ENCODE measurements at regions not wholly inside any gene's neighbourhood (a gene's known extent, or its start where the extent isn't known, plus 50 kb on each side); places are given as distances from the start of the nearest gene placed in this dataset.

GRCh38 chr12:124425667-124426066 lies 130.8 kb downstream of the RFLNA start:
- Histone ChIP-seq H3K4me3 (ENCODE audit: low read depth, low read length, poor library complexity, severe bottlenecking) (no peak overlapping the region), H3K9me2 (ENCODE audit: low read depth, low read length) (no peaks in the 10 kb centered on the region), H3K36me3 (ENCODE audit: insufficient read depth, low read length) (peaks cover 7% of the 10 kb centered on the region; the same call in 1 of the 2 replicates), H3K27me3 (ENCODE audit: insufficient read depth, low read length) (no peaks in the 10 kb centered on the region), H3F3A (ENCODE audit: insufficient read depth, low read length) (no peaks in the 10 kb centered on the region), H4K20me1 (ENCODE audit: insufficient read depth, low read length) (no peaks in the 10 kb centered on the region), H3K4me2 (ENCODE audit: low read length) (no peak overlapping the region), H3K9ac (ENCODE audit: low read length) (no peak overlapping the region), H3K27ac (ENCODE audit: low read depth, low read length, poor library complexity, severe bottlenecking) (no peak overlapping the region), H3K9me3 (ENCODE audit: low read length) (no peaks in the 10 kb centered on the region), H3K79me2 (ENCODE audit: insufficient read depth, low read length) (no peaks in the 10 kb centered on the region), H3K4me1 (ENCODE audit: insufficient read depth, low read length, severe bottlenecking) (no peaks in the 10 kb centered on the region), H2AFZ (ENCODE audit: low read length) (no peak overlapping the region)
- TF ChIP-seq EZH2 (IDR thresholded peaks at IDR 0.05; ENCODE audit: borderline replicate concordance, low read length) = no peak

- Histone ChIP-seq H3K9me2 (ENCODE audit: low read depth, low read length) (no peaks in the 10 kb centered on the region), H3K36me3 (ENCODE audit: insufficient read depth, low read length) (peaks cover 6% of the 10 kb centered on the region; the same call in 1 of the 2 replicates), H3F3A (ENCODE audit: insufficient read depth, low read length) (no peaks in the 10 kb centered on the region), H3K9me3 (ENCODE audit: low read length) (no peaks in the 10 kb centered on the region), H3K4me2 (ENCODE audit: low read length) (no peak overlapping the region), H3K9ac (ENCODE audit: low read length) (no peak overlapping the region), H4K20me1 (ENCODE audit: insufficient read depth, low read length) (no peaks in the 10 kb centered on the region), H3K27ac (ENCODE audit: low read depth, low read length, poor library complexity, severe bottlenecking) (no peak overlapping the region), H3K27me3 (ENCODE audit: insufficient read depth, low read length) (no peaks in the 10 kb centered on the region), H3K4me3 (ENCODE audit: low read depth, low read length, poor library complexity, severe bottlenecking) (no peak overlapping the region), H2AFZ (ENCODE audit: low read length) (no peak overlapping the region), H3K4me1 (ENCODE audit: insufficient read depth, low read length, severe bottlenecking) (no peaks in the 10 kb centered on the region), H3K79me2 (ENCODE audit: insufficient read depth, low read length) (no peaks in the 10 kb centered on the region)
- TF ChIP-seq EZH2 (IDR thresholded peaks at IDR 0.05; ENCODE audit: borderline replicate concordance, low read length) = no peak
- TF ChIP-seq, protein P1, sequence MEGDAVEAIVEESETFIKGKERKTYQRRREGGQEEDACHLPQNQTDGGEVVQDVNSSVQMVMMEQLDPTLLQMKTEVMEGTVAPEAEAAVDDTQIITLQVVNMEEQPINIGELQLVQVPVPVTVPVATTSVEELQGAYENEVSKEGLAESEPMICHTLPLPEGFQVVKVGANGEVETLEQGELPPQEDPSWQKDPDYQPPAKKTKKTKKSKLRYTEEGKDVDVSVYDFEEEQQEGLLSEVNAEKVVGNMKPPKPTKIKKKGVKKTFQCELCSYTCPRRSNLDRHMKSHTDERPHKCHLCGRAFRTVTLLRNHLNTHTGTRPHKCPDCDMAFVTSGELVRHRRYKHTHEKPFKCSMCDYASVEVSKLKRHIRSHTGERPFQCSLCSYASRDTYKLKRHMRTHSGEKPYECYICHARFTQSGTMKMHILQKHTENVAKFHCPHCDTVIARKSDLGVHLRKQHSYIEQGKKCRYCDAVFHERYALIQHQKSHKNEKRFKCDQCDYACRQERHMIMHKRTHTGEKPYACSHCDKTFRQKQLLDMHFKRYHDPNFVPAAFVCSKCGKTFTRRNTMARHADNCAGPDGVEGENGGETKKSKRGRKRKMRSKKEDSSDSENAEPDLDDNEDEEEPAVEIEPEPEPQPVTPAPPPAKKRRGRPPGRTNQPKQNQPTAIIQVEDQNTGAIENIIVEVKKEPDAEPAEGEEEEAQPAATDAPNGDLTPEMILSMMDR (IDR thresholded peaks at IDR 0.05; ENCODE audit: low read length) = no peak
Measured at GRCh38 chr12:124424516-124424905, 129.6 kb downstream of the RFLNA start.

DNA sequence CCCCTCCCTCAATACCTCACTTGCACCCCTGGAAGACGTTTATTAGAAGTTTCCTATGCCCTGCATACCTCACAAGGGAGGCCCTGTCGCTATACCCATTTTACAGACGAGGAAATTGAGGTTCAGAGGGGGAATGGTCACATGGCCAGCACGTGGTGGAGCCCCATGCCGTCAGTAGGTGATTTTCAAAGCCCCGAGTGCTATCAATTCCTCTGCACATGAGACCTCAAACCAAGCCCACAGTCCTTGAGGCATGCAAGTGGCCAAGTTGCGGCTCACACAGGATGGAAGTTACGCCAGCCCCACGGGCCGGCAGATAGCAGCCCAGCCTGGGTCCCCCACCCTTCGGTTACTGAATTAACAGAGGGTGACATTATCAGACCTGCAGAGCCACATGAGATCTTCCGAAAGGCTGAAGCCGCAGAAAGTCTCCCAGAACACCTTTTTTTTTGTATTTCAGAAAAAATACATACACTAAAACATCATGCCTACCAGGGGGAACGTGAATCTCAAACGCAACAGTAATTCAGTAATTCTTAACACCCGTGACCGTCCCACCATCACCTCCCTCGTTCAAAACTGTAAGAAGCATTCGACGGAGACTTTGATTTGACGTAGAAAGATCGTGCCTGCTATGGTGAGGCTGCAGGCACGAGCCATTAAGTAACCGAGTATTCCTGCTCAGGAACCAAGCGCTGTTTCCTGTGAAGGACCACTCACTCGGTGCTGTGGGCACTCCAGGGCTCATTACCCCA lies 129.0 kb downstream of the RFLNA start:
- H3K4me1 ChIP-seq (ENCODE audit: insufficient read depth, low read length, severe bottlenecking) = no peaks in the 10 kb centered on the region
- H3K9me3 ChIP-seq (ENCODE audit: low read length) = no peaks in the 10 kb centered on the region
- no peak overlapping the region for H3K4me2 ChIP-seq (ENCODE audit: low read length)
- no peaks in the 10 kb centered on the region for H3K27me3 ChIP-seq (ENCODE audit: insufficient read depth, low read length)
- H3K9me2 ChIP-seq (ENCODE audit: low read depth, low read length) = no peaks in the 10 kb centered on the region
- H3K27ac ChIP-seq (ENCODE audit: low read depth, low read length, poor library complexity, severe bottlenecking) = no peak overlapping the region
- H3K4me3 ChIP-seq (ENCODE audit: low read depth, low read length, poor library complexity, severe bottlenecking) = no peak overlapping the region
- TF ChIP-seq EZH2 (IDR thresholded peaks at IDR 0.05; ENCODE audit: borderline replicate concordance, low read length) = no peak
- TF ChIP-seq, protein P1 (IDR thresholded peaks at IDR 0.05; ENCODE audit: low read length) = no peak
- H4K20me1 ChIP-seq (ENCODE audit: insufficient read depth, low read length) = no peaks in the 10 kb centered on the region
- H3K79me2 ChIP-seq (ENCODE audit: insufficient read depth, low read length) = no peaks in the 10 kb centered on the region
- no peak overlapping the region for H2AFZ ChIP-seq (ENCODE audit: low read length)
- H3K36me3 ChIP-seq (ENCODE audit: insufficient read depth, low read length) = peaks cover 8% of the 10 kb centered on the region; the same call in 1 of the 2 replicates
- no peak overlapping the region for H3K9ac ChIP-seq (ENCODE audit: low read length)
- H3F3A ChIP-seq (ENCODE audit: insufficient read depth, low read length) = no peaks in the 10 kb centered on the region
